HepG2 (cell line): ENCODE measurements at regions not wholly inside any gene's neighbourhood (a gene's known extent, or its start where the extent isn't known, plus 50 kb on each side); places are given as distances from the start of the nearest gene placed in this dataset.

Experiments used
- E2F5 ChIP-seq: sonication (generic); formaldehyde crosslinking; conservative IDR thresholded peaks from 2 replicates; pipeline ENCODE4 v1.4.0; 2020; ENCODE audit warnings: missing genetic modification reagents
- NCOA1 ChIP-seq: sonication (generic); formaldehyde crosslinking; IDR thresholded peaks from 2 replicates; pipeline ENCODE4 v1.9.0; 2021; ENCODE audit warnings: missing genetic modification reagents
- SMAD1 ChIP-seq: sonication (generic); formaldehyde crosslinking; IDR thresholded peaks from 2 replicates; pipeline ENCODE4 v1.4.0; 2020; ENCODE audit warnings: missing genetic modification reagents, low read depth, mild to moderate bottlenecking, borderline replicate concordance
- SNRNP70 ChIP-seq: fragments of 200-400 bp; formaldehyde crosslinking; IDR thresholded peaks from 2 replicates; pipeline ENCODE4 v1.6.1; 2017; ENCODE audit warnings: mild to moderate bottlenecking, low read depth, low read length, moderate library complexity
- SP1 ChIP-seq, 2 experiments: fragments of 450-650 bp in 1 of 2; sonication (generic) in 1 of 2; formaldehyde crosslinking in 1 of 2; IDR thresholded peaks; 2 replicates each; pipeline versions ENCODE4 v1.4.0 to v1.6.1; 2016 to 2020; ENCODE audit warnings: missing genetic modification reagents in 1 of 2
- STAT5B ChIP-seq: sonication (generic); formaldehyde crosslinking; IDR thresholded peaks from 2 replicates; pipeline ENCODE4 v1.4.0; 2020; ENCODE audit warnings: missing genetic modification reagents
- ZBTB38 ChIP-seq: sonication (generic); formaldehyde crosslinking; IDR thresholded peaks from 2 replicates; pipeline ENCODE4 v1.5.1; 2020; ENCODE audit warnings: mild to moderate bottlenecking, missing genetic modification reagents
- ZBTB46 ChIP-seq: sonication (generic); formaldehyde crosslinking; IDR thresholded peaks from 2 replicates; pipeline ENCODE4 v1.4.0; 2020; ENCODE audit warnings: mild to moderate bottlenecking, missing genetic modification reagents, borderline replicate concordance
- ZHX2 ChIP-seq, 2 experiments: sonication (generic) in 1 of 2; formaldehyde crosslinking in 1 of 2; IDR thresholded peaks; 2 replicates each; pipeline versions ENCODE4 v1.6.1 to v1.9.0; 2014 to 2022; ENCODE audit warnings: antibody characterized with exemption in 1 of 2, borderline replicate concordance in 1 of 2, inconsistent platforms in 1 of 2, low read depth in 1 of 2, missing genetic modification reagents in 1 of 2
- ZNF570 ChIP-seq: sonication (generic); formaldehyde crosslinking; IDR thresholded peaks from 2 replicates; pipeline ENCODE4 v1.4.0; 2020; ENCODE audit warnings: mild to moderate bottlenecking, missing genetic modification reagents, borderline replicate concordance
- ZNF790 ChIP-seq: sonication (generic); formaldehyde crosslinking; IDR thresholded peaks from 2 replicates; pipeline ENCODE4 v1.8.0; 2022; ENCODE audit warnings: missing genetic modification reagents, mild to moderate bottlenecking, borderline replicate concordance
- TF ChIP-seq, protein P1 (sequence below): sonication (generic); formaldehyde crosslinking; IDR thresholded peaks from 2 replicates; pipeline ENCODE4 v1.8.1; 2023; ENCODE audit warnings: mild to moderate bottlenecking, missing genetic modification reagents

- TF ChIP-seq E2F5 (CRISPR knock-in tag) (no peak), NCOA1 (no peak), ZNF790 (CRISPR knock-in tag) (no peak), ZNF570 (CRISPR knock-in tag) (no peak), SNRNP70 (no peak), STAT5B (CRISPR knock-in tag) (no peak), ZBTB46 (no peak), ZBTB38 (CRISPR knock-in tag) (no peak), ZHX2 (IDR thresholded peaks at IDR 0.05; ENCODE audit: low read depth) (no peak), ZHX2 (CRISPR knock-in tag; IDR thresholded peaks at IDR 0.05; ENCODE audit: borderline replicate concordance) (no peak), SMAD1 (CRISPR knock-in tag) (no peak), SP1 (IDR thresholded peaks at IDR 0.05) (no peak), SP1 (CRISPR knock-in tag; IDR thresholded peaks at IDR 0.05) (no peak)
- TF ChIP-seq, protein P1, sequence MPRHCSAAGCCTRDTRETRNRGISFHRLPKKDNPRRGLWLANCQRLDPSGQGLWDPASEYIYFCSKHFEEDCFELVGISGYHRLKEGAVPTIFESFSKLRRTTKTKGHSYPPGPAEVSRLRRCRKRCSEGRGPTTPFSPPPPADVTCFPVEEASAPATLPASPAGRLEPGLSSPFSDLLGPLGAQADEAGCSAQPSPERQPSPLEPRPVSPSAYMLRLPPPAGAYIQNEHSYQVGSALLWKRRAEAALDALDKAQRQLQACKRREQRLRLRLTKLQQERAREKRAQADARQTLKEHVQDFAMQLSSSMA, result no peak
- TF ChIP-seq, all 625 proteins: peak for 0
These were observed 107.5 kb upstream of the TEX51 start (continued) for GRCh38 chr2:126790987-126791780.
